Neural cell (in vitro differentiated cells): ENCODE measurements at regions not wholly inside any gene's neighbourhood (a gene's known extent, or its start where the extent isn't known, plus 50 kb on each side); places are given as distances from the start of the nearest gene placed in this dataset.

Experiments used
- EP300 ChIP-seq: fragments of 450-650 bp; conservative IDR thresholded peaks from 2 replicates; pipeline ENCODE4 v1.6.1; 2014; ENCODE audit warnings: antibody characterized with exemption, mild to moderate bottlenecking, moderate library complexity; ENCODE audit not compliant: poor library complexity, severe bottlenecking
- EZH2 ChIP-seq: fragments of 200-600, 300-800 bp; shearing (Covaris generic), sonication (generic); IDR thresholded peaks from 2 replicates; pipeline ENCODE4 v1.6.1; 2014; ENCODE audit warnings: antibody characterized with exemption, low read length, borderline replicate concordance, mild to moderate bottlenecking; ENCODE audit not compliant: insufficient read depth, poor library complexity, severe bottlenecking
- MXI1 ChIP-seq: fragments of 450-650 bp; conservative IDR thresholded peaks from 2 replicates; pipeline ENCODE4 v1.6.1; 2014; ENCODE audit warnings: antibody characterized with exemption, mild to moderate bottlenecking; ENCODE audit not compliant: poor library complexity, severe bottlenecking
- POLR2AphosphoS5 ChIP-seq: IDR thresholded peaks from 2 replicates; pipeline ENCODE4 v1.6.1; 2012
- RAD21 ChIP-seq: fragments of 450-650 bp; conservative IDR thresholded peaks from 2 replicates; pipeline ENCODE4 v1.6.1; 2014; ENCODE audit warnings: antibody characterized with exemption, mild to moderate bottlenecking, moderate library complexity
- SMC3 ChIP-seq: fragments of 450-650 bp; conservative IDR thresholded peaks from 2 replicates; pipeline ENCODE4 v1.6.1; 2014; ENCODE audit warnings: antibody characterized with exemption, mild to moderate bottlenecking, moderate library complexity; ENCODE audit not compliant: poor library complexity
- TAF1 ChIP-seq: IDR thresholded peaks from 2 replicates; pipeline ENCODE4 v1.6.1; 2012; ENCODE audit warnings: low read depth
- TF ChIP-seq, protein P1 (sequence below): fragments of 450-650 bp; IDR thresholded peaks from 2 replicates; pipeline ENCODE4 v1.5.1; 2014; ENCODE audit warnings: antibody characterized with exemption, mild to moderate bottlenecking, moderate library complexity; ENCODE audit not compliant: poor library complexity, severe bottlenecking
- TF ChIP-seq, protein P2 (sequence below): IDR thresholded peaks from 2 replicates; pipeline ENCODE4 v1.6.1; 2012; ENCODE audit warnings: borderline replicate concordance

DNA sequence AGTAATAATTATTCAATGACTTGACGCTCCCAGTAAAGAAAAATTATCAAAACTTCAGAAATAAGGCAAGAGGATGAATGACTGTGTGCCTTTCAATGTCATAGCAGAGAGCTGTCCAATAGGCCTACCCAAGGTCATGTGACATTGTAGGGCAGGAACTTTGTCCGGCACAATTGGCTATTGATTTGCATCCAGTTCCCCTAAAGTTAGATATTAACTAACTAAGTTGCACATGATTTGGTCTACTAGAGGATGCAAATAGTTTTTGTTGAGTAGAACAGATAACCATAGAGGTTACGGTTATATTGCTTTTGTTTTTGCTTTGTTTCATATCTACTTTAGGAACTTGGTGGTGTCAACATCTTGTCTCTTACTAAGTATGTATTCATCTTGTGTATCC is 127.9 kb upstream of the PFN2 start:
- TF ChIP-seq, protein P1, sequence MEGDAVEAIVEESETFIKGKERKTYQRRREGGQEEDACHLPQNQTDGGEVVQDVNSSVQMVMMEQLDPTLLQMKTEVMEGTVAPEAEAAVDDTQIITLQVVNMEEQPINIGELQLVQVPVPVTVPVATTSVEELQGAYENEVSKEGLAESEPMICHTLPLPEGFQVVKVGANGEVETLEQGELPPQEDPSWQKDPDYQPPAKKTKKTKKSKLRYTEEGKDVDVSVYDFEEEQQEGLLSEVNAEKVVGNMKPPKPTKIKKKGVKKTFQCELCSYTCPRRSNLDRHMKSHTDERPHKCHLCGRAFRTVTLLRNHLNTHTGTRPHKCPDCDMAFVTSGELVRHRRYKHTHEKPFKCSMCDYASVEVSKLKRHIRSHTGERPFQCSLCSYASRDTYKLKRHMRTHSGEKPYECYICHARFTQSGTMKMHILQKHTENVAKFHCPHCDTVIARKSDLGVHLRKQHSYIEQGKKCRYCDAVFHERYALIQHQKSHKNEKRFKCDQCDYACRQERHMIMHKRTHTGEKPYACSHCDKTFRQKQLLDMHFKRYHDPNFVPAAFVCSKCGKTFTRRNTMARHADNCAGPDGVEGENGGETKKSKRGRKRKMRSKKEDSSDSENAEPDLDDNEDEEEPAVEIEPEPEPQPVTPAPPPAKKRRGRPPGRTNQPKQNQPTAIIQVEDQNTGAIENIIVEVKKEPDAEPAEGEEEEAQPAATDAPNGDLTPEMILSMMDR, result no peak
- TF ChIP-seq POLR2AphosphoS5, result no peak
- no peak for TF ChIP-seq RAD21
- no peak for TF ChIP-seq TAF1
- TF ChIP-seq EZH2, result no peak
- TF ChIP-seq, protein P2, sequence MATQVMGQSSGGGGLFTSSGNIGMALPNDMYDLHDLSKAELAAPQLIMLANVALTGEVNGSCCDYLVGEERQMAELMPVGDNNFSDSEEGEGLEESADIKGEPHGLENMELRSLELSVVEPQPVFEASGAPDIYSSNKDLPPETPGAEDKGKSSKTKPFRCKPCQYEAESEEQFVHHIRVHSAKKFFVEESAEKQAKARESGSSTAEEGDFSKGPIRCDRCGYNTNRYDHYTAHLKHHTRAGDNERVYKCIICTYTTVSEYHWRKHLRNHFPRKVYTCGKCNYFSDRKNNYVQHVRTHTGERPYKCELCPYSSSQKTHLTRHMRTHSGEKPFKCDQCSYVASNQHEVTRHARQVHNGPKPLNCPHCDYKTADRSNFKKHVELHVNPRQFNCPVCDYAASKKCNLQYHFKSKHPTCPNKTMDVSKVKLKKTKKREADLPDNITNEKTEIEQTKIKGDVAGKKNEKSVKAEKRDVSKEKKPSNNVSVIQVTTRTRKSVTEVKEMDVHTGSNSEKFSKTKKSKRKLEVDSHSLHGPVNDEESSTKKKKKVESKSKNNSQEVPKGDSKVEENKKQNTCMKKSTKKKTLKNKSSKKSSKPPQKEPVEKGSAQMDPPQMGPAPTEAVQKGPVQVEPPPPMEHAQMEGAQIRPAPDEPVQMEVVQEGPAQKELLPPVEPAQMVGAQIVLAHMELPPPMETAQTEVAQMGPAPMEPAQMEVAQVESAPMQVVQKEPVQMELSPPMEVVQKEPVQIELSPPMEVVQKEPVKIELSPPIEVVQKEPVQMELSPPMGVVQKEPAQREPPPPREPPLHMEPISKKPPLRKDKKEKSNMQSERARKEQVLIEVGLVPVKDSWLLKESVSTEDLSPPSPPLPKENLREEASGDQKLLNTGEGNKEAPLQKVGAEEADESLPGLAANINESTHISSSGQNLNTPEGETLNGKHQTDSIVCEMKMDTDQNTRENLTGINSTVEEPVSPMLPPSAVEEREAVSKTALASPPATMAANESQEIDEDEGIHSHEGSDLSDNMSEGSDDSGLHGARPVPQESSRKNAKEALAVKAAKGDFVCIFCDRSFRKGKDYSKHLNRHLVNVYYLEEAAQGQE, result no peak
- TF ChIP-seq EP300, result no peak
- no peak for TF ChIP-seq MXI1
- no peak for TF ChIP-seq SMC3
